ENCODE measurements at regions not wholly inside any gene's neighbourhood (a gene's known extent, or its start where the extent isn't known, plus 50 kb on each side); places are given as distances from the start of the nearest gene placed in this dataset.

DNA sequence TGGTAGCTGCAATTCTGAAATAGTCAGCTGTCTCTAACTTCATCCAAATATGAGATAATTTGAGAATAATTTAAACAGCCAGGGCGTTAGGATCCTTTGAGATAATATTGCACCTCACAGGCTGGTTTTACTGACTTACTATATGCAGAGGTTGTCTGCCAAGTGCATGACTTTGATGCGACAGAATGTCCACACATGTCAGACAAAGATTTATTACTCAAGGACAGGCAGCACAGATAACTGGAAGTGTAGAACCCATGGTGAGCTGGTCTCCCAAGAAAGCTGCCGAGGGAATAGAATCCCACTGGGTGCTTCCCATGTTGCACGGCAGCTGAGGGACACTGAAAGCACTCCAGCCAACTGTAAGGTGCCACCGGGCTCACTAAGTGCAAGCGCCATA lies 166.2 kb upstream of the GALNTL6 start:
- DNase-seq, result no peak
- no peaks in the 10 kb centered on the region for H3K9me3 ChIP-seq
- H3K27ac ChIP-seq, result no peak overlapping the region
- H3K36me3 ChIP-seq, result no peaks in the 10 kb centered on the region
- TF ChIP-seq, protein P1, sequence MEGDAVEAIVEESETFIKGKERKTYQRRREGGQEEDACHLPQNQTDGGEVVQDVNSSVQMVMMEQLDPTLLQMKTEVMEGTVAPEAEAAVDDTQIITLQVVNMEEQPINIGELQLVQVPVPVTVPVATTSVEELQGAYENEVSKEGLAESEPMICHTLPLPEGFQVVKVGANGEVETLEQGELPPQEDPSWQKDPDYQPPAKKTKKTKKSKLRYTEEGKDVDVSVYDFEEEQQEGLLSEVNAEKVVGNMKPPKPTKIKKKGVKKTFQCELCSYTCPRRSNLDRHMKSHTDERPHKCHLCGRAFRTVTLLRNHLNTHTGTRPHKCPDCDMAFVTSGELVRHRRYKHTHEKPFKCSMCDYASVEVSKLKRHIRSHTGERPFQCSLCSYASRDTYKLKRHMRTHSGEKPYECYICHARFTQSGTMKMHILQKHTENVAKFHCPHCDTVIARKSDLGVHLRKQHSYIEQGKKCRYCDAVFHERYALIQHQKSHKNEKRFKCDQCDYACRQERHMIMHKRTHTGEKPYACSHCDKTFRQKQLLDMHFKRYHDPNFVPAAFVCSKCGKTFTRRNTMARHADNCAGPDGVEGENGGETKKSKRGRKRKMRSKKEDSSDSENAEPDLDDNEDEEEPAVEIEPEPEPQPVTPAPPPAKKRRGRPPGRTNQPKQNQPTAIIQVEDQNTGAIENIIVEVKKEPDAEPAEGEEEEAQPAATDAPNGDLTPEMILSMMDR (IDR thresholded peaks at IDR 0.05), result no peak
- TF ChIP-seq POLR2A (IDR thresholded peaks at IDR 0.05), result no peak
- H3K27me3 ChIP-seq, result no peaks in the 10 kb centered on the region
- no peaks in the 10 kb centered on the region for H3K4me1 ChIP-seq
- intact Hi-C loops (cut with DNase I), result no loop called here
- H3K4me3 ChIP-seq, result no peak overlapping the region
- 66 to 73% methylated on average over 6 of the region's 6 CpGs for WGBS, 2 donors

DNA sequence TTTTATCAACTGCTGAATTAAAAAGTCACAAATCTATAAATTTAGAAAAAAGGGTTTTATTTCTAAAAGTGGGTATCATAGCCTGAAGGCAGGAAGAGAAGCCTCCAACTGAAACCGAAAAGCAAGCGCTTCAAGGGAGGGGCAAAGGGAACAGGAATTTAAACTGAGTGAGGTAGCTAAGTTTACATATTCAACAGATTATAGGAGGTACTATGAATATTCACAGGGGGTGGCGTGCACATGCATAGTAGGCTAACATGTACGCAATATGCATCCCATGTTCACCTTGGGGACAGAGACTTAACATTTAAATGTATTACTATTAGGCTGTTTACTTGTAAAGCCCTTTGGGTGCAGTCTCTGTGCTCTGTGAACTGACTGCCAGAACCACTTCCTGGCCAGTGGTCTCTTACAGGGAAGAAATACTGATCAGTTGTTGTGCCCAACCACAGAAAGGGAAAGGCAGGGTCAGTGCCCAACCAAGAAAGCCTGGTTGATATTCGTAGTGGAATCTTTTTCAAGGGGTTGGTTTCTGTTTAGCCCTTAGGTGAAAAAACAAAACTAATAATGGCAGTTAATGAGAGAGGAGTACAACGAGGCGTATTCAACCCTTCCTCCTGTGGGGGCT lies 168.7 kb upstream of the GALNTL6 start:
- Histone ChIP-seq H3K4me3 (no peak overlapping the region), H3K9me3 (no peaks in the 10 kb centered on the region), H3K4me1 (no peaks in the 10 kb centered on the region), H3K27ac (no peak overlapping the region), H3K27me3 (no peaks in the 10 kb centered on the region), H3K36me3 (no peaks in the 10 kb centered on the region)
- no peak for DNase-seq
- intact Hi-C loops (cut with DNase I), result no loop called here
- no peak for TF ChIP-seq POLR2A (IDR thresholded peaks at IDR 0.05)
- TF ChIP-seq, protein P1 (IDR thresholded peaks at IDR 0.05), result no peak
- 64% methylated on average over 7 of the region's 7 CpGs for WGBS, 2 donors

DNA sequence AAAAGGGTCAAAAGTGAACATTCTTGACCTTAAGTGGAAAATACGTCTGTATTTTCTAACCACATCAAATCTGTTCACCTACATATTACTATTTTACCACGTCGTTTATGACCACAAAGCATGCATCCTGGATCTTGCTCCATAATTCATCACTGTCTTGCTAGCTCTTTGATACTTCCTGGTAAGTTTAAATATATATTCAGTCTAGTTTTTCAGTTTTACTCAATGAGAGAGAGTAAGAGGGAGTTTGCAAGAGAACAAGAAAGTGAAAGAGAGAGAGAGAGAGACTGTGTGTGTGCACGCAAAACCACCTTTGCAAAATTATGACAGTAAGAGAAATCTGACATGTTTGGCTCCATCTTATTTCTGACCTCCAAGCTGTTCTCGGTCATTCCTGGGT lies 173.7 kb upstream of the GALNTL6 start:
- Histone ChIP-seq H3K27me3 (no peaks in the 10 kb centered on the region), H3K4me1 (no peaks in the 10 kb centered on the region), H3K9me3 (no peaks in the 10 kb centered on the region), H3K36me3 (no peaks in the 10 kb centered on the region), H3K27ac (no peak overlapping the region), H3K4me3 (no peak overlapping the region)
- no peak for DNase-seq
- WGBS, 2 donors, result 38 to 51% methylated on average over 5 of the region's 5 CpGs
- intact Hi-C loops (cut with DNase I), result no loop called here
- TF ChIP-seq, protein P1 (IDR thresholded peaks at IDR 0.05), result no peak
- no peak for TF ChIP-seq POLR2A (IDR thresholded peaks at IDR 0.05)

DNA sequence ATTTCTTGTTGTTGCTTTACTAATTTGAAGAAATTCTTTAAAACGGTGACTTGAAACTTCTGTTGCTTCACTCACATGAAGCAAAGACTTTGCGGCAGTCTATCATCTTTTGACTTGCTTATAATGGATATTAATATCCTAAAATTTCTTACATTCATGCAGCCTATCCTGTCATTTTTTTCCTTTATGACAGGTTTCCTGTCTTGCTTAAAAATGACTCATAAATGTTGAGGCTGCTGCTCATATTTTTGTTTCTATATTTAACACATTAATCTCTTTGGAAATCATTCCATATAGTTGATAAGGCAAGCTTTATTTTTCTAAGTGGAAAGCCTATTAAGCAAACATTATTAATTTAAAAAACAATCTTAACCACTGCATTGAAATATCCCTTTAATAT lies 176.6 kb upstream of the GALNTL6 start:
- WGBS, 2 donors, result 65 to 70% methylated on average over 2 of the region's 2 CpGs
- H3K9me3 ChIP-seq, result no peaks in the 10 kb centered on the region
- no peak overlapping the region for H3K27ac ChIP-seq
- no peaks in the 10 kb centered on the region for H3K4me1 ChIP-seq
- H3K36me3 ChIP-seq, result no peaks in the 10 kb centered on the region
- no peaks in the 10 kb centered on the region for H3K27me3 ChIP-seq
- TF ChIP-seq, protein P1 (IDR thresholded peaks at IDR 0.05), result no peak
- no peak for TF ChIP-seq POLR2A (IDR thresholded peaks at IDR 0.05)
- no peak overlapping the region for H3K4me3 ChIP-seq
- intact Hi-C loops (cut with DNase I), result no loop called here
- DNase-seq, result no peak

DNA sequence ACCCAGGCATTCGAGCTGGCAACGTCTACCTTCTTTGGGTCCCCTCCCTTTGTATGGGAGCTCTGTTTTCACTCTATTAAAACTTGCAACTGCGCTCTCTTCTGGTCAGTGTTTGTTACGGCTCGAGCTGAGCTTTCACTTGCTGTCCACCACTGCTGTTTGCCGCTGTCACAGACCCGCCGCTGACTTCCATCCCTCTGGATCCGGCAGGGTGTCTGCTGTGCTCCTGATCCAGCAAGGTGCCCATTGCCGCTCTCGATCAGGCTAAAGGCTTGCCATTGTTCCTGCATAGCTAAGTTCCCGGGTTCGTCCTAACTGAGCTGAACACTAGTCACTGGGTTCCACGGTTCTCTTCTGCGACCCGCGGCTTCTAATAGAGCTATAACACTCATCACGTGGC lies 183.5 kb upstream of the GALNTL6 start:
- no peak overlapping the region for H3K27ac ChIP-seq
- no peaks in the 10 kb centered on the region for H3K4me1 ChIP-seq
- TF ChIP-seq, protein P1 (IDR thresholded peaks at IDR 0.05), result no peak
- TF ChIP-seq POLR2A (IDR thresholded peaks at IDR 0.05), result no peak
- intact Hi-C loops (cut with DNase I), result no loop called here
- DNase-seq, result no peak
- H3K36me3 ChIP-seq, result no peaks in the 10 kb centered on the region
- no peaks in the 10 kb centered on the region for H3K27me3 ChIP-seq
- no peak overlapping the region for H3K4me3 ChIP-seq
- 85% methylated on average over 17 to 18 of the region's 18 CpGs for WGBS, 2 donors
- no peaks in the 10 kb centered on the region for H3K9me3 ChIP-seq

All from esophagus squamous epithelium (tissue), 5 donors.